ENCODE measurements at regions not wholly inside any gene's neighbourhood (a gene's known extent, or its start where the extent isn't known, plus 50 kb on each side); places are given as distances from the start of the nearest gene placed in this dataset.

GRCh38 chr11:33944693-33945424 is 53.0 kb upstream of the LMO2 start (continued):
- peak; percentile 65; the same call in 1 of the 2 replicates for TF ChIP-seq RAD51 (IDR thresholded peaks at IDR 0.05; ENCODE audit: borderline replicate concordance, low read depth)
- TF ChIP-seq ELF4 (CRISPR knock-in tag; IDR thresholded peaks at IDR 0.05): peak; percentile 86
- TF ChIP-seq ZNF644 (tag; IDR thresholded peaks at IDR 0.05; ENCODE audit: low read depth): peak; percentile 97
- TF ChIP-seq TCF3 (CRISPR knock-in tag; IDR thresholded peaks at IDR 0.05): peak; percentile 100
- TF ChIP-seq FUS (optimal IDR thresholded peaks at IDR 0.05; ENCODE audit: low read depth, low read length): no peak
- TF ChIP-seq PREB (CRISPR knock-in tag; IDR thresholded peaks at IDR 0.05): no peak
- TF ChIP-seq KLF1 (tag; IDR thresholded peaks at IDR 0.05): peak; percentile 32; the same call in 1 of the 2 replicates
- peak; percentile 98 for TF ChIP-seq ETS1 (conservative IDR thresholded peaks at IDR 0.05; ENCODE audit: control insufficient read depth, low read depth, low read length)
- no peak; a peak in 1 of 4 replicates for TF ChIP-seq ZNF318 (IDR thresholded peaks at IDR 0.05; ENCODE audit: borderline replicate concordance in 1 of 2, low read depth in 1 of 2)
- TF ChIP-seq FOXO4 (CRISPR knock-in tag; IDR thresholded peaks at IDR 0.05): no peak; the same call in 1 of the 2 replicates
- TF ChIP-seq EZH2 (IDR thresholded peaks at IDR 0.05; ENCODE audit: borderline replicate concordance, low read depth, low read length): peak; percentile 99; the same call in 1 of the 2 replicates
- no peak for TF ChIP-seq TFE3 (CRISPR knock-in tag; IDR thresholded peaks at IDR 0.05)
- TF ChIP-seq TGIF2 (CRISPR knock-in tag; IDR thresholded peaks at IDR 0.05): no peak

Measured in K562 (cell line).